CD4-positive, alpha-beta T cell treated with Interleukin-21 for 1 hour (primary cell): ENCODE measurements at regions not wholly inside any gene's neighbourhood (a gene's known extent, or its start where the extent isn't known, plus 50 kb on each side); places are given as distances from the start of the nearest gene placed in this dataset.
A peak's percentile ranks its signal among the peaks of the same experiment; 100 is the strongest.
"Not testable (repeated sequence)": the region's sequence is repeated elsewhere in the genome, so short reads cannot be mapped to it uniquely, and the experiment has no call there.

Source experiments
- DNase-seq: peaks from one replicate; pipeline ENCODE4 v3.0.0-alpha.2; 2020

DNA sequence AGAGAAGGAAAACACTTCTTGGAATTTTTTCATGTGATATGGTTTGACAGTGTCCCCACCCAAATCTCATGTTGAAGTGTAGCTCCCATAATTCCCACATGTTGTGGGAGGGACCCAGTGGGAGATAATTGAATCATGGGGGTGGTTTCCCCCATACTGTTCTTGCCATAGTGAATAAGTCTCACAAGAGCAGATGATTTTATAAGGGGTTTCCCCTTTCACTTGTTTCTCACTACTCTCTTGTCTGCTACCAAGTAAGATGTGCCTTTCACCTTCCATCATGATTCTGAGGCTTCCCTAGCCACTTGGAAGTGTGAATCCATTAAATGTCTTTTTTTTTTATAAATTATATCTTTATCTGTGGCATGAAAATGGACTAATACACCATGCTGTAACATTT is 250.7 kb downstream of the LPIN1 start:
- no peak for DNase-seq

DNA sequence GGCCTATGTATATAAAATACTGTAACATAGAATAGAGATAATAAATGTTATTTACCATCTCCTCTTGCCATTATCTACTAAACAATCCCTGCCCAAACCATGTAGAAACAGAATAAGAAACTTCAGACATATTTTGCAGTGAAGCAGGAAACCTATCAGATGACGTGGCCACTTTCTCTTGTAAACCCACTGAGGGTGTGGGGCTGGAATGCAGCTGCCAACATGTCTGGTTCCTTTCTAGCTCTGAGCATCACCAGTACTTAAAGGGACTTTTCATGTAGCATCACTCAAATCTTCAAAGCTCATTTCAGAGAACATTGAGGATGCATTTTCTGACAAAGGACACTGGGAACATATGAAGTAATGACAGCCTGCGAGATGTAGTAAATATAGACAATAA is 251.8 kb downstream of the LPIN1 start:
- DNase-seq = peak; percentile 4

DNA sequence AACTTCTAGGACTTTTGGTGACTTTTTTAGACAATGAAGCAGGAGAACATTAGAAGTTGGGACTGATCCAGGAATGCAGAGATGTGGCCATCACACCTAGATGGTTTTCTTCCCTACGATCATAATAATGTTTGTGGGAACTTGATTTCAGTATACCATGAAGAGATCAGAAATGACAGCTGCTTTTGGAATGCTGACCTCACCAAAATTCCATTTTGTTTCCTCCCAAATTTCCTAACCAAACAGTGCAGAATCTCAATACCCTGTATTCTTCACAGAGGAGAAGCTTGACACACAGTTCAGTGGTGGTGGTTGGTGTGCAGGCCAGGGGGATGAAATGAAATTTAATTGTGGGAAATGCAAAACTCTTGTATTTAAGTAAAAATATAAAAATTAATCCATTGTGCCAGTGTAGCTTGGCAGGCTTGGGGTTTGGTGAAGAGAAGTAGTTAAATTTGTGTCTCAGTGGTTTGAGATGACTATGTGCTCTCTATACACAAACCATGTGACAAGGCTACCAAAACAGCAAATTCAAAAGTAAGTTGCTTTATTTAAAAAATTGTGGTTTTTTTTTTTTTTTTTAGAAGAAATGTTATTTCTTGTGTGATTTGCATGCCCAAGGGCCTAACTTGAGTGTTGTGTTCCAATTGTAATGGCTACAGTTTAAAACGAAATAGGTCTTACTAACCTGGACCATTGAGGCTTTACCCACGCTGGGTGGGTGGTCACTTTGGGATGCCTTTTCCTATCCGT is 252.4 kb downstream of the LPIN1 start:
- no peak for DNase-seq

DNA sequence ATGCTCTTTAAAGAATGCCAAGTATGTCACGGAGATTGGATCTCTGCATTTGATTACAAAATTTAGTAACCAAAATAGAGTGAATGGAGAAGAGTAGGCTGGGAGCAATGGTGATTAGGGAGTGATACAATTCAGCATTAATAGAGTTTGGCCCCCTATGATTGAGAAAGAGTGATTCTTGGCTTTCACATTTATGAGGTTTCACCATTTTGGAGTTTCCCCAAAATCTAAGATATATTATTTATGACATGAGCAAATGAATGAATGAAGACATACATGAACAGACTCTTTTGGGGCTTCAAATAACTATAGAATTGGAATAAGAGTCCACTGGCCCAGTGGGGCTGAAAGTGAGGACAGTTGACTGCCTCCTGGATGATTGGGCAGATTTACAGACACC is 255.2 kb downstream of the LPIN1 start:
- DNase-seq = no peak

DNA sequence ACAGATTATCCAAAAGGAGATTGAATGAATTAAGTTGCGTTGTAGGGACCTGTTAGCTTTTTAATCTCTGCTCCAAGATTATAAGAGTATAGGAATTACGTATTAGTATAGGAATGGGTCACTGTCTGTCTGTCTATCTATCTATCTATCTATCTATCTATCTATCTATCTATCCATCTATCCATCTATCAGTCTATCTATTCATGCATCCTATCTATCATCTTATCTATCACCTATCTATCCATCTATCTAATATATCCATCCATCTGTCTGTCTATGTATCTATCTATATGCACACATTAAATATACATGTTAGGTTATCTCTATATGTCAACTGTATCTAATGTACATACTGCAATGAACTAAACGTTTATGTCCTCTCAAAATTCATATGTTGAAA is 255.8 kb downstream of the LPIN1 start:
- DNase-seq = no peak

DNA sequence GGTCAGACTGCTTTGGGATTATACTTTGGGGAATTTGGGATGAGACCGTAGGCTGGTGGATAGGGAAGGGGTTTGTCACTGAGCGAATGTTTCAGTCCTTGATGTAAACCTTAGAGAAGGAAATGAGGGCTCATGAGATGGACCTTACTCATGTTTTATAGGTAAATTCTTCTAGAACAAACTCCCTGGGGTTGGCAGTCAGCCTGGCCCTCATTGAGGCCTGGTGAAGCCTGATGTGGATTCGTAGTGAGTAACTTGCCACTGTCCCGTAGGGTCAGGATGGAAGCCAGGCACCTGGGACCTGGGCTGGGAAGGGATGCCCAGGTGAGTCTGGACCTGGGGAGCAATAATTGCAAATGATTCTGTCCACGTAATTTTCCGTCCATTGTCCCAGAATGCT is 258.3 kb downstream of the LPIN1 start:
- no peak for DNase-seq

DNA sequence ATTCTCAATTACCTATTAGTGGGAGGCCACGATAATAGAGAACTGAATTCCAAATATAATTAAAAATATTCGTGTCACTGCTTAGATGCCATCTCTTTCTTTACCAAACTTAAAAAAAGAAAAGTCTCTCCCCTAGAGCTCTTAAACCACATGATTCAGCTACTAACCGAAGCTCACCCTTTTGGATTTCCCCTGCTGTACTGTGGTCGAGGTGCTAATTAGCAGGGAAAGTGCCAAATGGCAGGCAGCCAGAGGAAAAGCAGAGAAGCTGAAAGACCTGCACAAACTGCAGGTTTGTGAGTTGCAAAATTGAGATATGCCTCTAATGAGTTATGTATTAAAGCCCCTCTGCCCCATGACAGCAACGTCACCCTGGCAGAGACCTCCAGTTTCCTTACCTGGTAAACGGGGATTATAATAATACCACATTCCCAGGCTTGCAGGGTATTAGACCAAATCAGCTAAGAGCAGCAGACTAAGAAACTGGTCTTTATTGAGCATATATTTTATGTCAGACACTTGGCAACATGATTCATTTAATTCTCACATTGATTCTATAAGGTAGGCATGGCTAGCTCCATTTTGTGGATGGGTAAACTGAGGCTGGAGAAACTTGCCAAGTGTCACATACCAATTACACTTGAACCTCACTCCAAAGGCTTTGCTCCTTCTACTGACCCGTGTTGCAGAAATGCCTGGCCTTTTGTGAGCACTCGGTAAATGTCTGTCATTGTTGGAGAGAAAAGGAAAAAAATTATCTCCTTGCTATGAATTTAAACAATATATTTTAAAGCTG is 259.7 kb downstream of the LPIN1 start:
- peak; percentile 78 for DNase-seq

DNA sequence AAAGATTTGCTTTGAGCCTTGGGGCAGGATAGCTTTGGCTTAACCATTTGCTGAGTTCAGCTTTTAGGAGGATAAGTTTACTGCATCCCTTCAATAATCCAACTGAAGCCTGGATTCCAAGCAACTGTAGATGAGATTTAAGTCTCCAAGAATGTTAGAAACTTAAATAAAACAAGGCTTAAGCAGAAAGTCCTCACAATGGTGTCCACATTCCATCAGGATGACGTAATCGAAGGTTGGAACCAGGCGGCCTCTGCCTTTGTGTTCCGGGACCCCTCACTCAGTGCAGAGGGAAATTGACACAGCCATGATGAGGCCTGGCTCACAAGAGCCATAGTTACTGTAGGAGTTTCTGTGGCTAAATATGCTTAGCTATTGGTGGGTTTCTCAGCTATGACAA is 260.4 kb downstream of the LPIN1 start:
- DNase-seq = no peak

DNA sequence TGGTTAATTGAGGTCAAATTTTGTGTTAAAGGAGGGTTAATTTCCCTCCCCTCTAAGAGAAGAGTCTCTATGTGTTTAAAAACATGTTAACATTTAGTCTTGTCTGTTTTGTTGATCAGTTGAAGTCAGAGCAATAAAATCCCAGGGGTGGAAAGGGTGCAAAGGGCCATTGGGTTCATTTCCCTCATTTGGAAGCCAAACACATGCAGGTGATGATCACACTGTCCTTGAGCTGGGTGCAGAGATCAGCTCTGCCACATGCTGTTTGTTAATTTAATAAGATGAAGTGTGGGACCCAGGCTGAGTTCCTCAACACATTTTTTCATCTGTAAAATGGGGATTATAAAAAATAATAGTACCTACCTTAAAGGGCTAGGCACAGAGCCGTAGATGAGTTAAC is 260.9 kb downstream of the LPIN1 start:
- no peak for DNase-seq

DNA sequence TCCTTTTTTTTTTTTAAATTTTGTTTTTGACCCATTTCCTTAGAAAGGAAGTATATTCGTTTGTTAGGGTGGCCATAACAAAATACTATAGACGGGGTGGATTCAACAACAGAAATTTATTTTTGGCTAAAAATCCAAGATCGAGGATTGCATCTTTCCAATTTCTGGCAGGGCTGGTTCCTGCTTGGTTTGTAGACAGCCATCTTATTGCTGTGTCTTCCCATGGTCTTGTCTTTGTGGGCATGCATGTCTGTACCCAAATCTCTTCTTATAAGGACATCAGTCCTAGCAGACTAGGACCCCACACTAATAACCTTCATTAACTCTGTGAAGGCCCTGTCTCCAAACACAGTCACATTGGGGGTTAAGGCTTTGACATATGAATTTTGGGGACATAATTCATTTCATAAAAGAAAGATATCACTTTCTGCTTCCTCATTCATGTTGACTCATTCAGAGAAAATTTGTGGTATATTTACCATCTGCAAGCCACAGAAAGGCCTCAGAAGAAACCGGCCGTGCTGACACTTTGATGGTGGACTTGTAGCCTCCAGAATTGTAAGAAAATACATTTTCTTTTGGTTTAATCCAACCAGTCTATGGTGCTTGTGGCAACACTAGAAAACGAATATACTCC is 262.1 kb downstream of the LPIN1 start:
- no peak for DNase-seq

DNA sequence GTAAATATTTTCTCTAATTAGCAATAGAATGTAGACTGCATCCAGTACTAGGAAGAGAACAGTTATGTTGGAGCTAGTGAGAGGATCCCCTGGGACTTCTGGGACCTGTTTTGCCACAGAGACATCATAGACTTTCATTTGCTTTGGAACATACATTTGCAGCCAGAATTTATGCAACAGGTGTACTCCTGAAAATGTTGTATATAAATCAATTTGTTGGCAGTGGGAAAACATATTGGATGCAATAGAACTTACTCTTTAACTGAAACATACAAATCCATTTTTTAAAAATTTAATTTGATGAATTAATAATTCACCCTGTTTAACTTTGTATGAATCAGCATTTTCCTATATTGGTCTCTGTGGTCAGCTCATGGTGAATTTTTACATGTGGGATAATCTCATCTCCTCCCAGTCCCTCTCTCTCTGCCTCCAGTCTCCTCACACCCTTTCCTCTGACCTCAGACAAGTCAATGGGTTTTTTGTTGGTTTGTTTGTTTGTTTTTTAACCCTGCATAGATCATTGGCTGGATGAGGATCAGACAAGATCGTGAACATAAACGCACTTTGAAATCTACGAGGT is 263.0 kb downstream of the LPIN1 start:
- DNase-seq = no peak

DNA sequence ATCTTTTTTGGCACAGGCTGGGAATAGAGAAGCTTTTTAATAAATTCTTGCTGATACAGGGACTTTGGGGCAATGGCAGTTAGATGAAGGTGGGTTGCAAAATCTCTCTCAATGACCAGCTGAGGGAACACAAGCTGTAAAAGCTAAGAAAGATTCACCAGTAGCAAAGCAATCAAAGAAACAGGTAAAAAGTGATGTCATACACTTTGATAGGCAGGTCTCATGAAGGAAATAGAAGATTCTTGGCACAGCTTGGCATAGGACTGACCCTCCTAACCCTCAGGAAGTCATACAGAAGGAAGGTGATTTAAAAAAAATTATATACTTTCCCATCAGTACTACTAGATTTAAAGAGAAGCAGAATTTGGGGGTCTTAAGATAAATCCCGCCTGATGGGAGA is 263.6 kb downstream of the LPIN1 start:
- no peak for DNase-seq

DNA sequence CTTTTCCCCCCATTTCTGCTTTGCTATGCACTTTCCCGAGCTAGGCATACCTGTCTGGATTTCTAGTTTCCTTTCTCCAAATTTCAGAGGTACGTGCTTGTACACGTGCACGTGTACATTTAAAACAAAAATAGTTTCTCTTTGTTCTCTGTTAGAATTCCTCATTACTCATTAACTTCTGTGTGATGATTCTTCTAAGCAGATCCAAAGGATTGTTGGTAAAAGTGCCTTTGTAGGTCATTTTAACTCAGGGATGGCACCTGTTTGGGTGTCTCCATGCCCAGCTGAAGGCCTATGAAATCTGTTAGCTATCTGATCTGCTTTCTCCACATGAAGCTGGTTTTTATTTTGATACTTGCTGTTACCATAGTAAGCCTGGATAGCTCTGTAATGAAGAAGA is 264.3 kb downstream of the LPIN1 start:
- DNase-seq = no peak

DNA sequence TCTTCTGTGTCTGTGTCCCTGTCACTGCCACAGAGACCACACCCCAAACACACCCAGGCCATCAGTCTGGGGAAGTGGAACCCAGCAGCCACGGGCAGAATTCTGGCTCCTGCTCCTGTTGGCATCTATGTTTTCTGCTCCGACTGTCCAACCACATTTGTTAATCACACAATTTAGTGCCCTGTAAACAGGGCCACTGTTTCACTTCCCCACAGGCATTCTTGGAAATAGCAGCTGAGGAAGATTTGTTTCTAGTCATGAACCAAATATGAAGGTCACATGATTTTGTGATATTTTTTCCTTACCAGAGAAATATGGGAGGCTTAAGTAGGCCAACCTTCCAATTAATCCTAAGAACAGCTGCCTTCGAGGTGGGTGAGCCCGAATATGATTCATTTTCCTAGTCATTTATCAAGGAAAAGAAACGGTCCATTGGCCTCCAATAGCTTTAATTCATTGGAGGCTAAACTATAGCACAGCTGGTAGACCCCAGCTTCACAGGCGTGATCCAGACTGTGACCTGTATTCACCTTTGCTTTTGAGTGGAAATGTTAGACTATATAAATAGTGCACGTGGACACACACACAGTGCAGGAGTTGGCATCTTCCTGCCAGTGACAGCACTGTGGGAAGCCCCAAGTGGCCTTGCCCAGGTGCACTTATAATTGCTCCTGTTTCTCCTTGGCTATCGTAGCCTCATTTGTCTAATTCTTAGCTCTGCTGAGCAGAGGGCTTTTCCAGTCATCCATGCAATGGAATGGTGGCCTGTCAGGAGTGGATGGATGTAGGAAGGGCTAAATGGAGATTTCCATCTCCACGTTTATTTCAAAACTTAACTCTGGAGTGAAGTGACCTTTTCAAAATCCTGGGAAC is 267.9 kb downstream of the LPIN1 start:
- no peak for DNase-seq

DNA sequence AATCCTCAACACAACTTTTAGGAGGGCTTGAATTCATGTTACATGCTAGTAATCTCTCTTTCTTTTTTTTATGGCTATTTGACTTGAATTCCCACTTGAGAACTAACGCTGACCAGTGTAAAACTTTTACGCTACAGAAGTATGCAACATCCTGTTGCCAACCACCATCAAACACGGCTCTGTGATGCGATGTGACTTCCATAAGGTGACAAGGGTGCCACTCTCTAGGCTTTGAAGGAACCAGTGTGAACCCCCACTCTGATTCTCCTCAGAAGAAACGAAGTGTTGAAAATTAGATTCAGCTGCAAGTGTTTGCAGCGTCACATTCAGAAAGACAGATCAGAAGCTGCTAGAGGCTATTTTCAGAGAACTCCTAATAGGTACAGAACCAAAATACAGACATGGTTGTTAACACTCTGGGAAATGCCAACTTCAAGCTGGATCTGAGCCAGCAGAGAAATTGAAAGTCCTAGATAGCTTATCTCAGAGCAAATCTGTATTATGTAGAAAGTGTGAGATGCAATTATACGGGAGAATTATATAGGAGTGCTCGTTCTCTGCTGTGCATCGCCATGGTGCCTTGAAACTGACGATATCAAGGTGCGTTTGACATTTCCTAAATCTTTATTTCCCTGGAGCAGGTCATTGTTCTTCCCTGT is 271.2 kb downstream of the LPIN1 start:
- no peak for DNase-seq

DNA sequence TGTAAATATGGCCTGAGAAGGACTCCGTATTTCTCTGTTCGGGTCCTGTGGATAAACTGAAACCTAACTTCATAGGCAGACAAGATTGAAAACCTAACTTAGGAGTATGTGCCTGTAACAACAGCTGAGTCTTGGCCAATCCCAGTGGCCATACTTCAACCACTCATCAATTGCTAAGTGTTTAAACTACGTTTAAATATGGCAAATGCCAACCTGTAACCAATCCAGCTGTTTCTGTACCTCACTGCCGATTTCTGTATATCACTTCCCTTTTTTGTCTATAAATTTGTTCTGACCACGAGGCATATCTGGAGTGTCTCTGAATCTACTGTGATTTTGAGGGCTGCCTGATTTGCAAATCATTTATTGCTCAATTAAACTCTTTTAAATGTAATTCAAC is 272.3 kb downstream of the LPIN1 start:
- DNase-seq = not testable (repeated sequence)

DNA sequence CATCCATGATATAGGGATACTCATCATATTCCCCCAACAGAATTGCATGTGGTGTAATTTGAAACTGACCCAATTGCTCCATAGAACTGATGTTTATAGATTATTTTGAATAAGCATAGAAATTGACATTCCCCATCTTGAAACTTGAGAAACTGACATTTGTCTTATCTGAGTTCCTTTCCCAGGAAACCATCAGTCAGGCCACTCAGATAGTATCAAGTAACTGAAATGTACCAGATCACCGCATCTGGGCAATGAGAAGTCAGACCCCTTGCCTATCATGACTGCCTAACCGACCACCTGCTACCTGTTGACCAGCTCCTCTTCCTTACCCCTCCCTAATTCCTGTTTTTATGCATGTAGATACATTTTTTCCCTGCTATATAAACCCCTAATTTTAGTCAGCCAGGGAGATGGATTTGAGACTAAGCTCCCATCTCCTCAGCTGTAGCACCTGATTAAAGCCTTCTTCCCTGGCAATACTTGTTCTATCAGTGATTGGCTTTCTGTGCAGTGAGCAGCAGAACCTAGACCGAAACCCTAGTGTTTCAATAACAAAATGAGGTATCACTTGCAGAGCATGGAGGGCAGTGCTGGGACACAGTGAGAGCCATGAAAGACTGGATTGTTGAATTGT is 274.5 kb downstream of the LPIN1 start:
- DNase-seq = no peak

DNA sequence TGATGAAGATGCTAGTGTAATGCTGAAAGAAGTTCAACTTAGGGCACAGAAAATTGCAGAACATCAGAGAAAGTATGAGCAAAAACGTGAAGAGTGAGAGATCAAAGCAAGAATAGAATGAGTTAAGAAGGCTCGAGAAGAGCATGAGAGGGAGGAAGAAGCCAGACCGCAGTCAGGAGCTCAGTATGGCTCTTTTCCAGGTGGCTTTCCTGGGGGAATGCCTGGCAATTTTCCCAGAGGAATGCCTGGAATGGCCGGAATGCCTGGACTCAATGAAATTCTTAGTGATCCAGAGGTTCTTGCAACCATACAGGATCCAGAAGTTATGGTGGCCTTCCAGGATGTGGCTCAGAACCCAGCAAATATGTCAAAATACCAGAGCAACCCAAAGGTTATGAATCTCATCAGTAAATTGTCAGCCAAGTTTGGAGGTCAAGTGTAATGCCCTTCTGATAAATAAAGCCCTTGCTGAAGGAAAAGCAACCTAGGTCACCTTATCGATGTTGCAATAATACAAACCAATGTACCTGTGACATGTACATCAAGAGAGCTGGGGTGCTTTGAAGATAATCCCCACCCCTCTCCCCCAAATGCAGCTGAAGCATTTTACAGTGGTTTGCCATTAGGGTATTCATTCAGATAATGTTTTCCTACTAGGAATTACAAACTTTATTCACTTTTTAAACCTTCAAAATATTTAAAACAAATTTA is 277.9 kb downstream of the LPIN1 start:
- DNase-seq = not testable (repeated sequence)

DNA sequence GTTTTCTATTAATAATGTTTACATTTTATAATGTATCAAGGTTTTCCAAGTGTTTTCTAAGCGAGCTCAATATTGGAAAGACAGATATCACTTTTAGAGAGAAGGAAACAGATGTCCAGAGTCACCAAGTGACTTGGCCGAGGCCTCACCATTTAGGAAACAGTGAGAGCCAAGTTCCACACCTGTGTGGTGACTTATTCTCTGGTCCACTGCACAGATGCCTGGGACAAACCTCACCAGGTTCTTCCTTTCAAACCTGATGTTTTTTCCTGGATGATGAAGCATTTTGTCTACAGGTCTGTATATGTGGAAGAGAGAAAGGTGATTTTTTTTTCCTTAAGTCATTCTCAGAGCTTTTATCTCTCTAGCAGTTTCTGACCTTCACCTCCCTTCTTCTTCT is 280.7 kb downstream of the LPIN1 start:
- no peak for DNase-seq

DNA sequence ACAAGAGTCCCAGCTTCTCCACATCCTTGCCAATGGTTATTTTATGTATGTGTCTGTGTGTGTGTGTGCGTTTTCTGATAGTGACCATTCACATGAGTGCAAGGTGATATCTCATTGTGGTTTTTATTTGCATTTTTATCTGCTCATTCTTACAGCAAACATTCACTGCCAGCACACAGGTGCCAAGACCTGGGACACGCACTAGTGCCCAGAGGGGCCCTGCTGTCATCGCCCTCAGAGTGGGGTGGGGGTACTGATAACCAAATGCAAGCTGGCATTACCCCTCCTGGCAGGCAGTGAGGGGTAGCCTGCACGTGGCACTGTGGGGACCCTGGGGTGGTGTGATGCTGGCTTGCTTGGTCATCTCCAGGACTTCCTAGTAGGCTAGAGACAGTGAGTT is 285.4 kb downstream of the LPIN1 start:
- no peak for DNase-seq

DNA sequence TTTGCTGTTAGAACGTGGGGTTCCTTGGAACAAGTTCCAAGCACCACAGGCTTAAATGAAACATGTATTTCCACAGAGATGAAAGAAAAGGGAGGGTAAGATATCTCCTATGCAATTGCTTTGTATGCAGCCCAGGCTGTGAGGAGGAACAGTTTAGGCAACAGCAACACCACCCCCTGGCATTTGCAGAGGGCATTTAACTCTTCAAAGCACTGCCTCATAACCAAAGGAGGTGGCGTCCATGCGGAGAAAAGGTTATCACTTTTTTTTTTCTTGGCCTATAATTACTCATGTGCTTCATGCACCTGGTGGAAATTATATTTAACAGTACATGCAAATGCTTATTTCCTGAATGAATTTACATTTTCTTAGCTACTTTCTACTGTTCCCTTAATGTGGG is 286.0 kb downstream of the LPIN1 start:
- DNase-seq = no peak
